Vagina (tissue), 2 donors: ENCODE measurements at regions not wholly inside any gene's neighbourhood (a gene's known extent, or its start where the extent isn't known, plus 50 kb on each side); places are given as distances from the start of the nearest gene placed in this dataset.

Experiments used
- CTCF ChIP-seq, 3 experiments: fragments of 450-650 bp in 2 of 3; fragments of 200-600 bp in 1 of 3; sonication (generic) in 1 of 3; IDR thresholded peaks; one replicate each; pipeline ENCODE4 v1.5.1; 2017 to 2019; ENCODE audit warnings: antibody characterized with exemption in 3 of 3, mild to moderate bottlenecking in 2 of 3, moderate library complexity in 2 of 3
- POLR2AphosphoS5 ChIP-seq, 2 donors: sonication (generic); formaldehyde crosslinking; IDR thresholded peaks; one replicate each; pipeline ENCODE4 v1.9.0; 2017; ENCODE audit warnings: antibody characterized with exemption in 2 of 2, mild to moderate bottlenecking in 2 of 2, low read depth in 1 of 2; ENCODE audit not compliant: insufficient read depth in 1 of 2

GRCh38 chr4:54937501-54937900 is 187.9 kb downstream of the KDR start:
- no peak for TF ChIP-seq POLR2AphosphoS5 (IDR thresholded peaks at IDR 0.05; ENCODE audit: insufficient read depth in 1 of 2, low read depth in 1 of 2)
- no peak for TF ChIP-seq CTCF (IDR thresholded peaks at IDR 0.05)
